A673 (cell line): ENCODE measurements at regions not wholly inside any gene's neighbourhood (a gene's known extent, or its start where the extent isn't known, plus 50 kb on each side); places are given as distances from the start of the nearest gene placed in this dataset.

Source experiments
- EZH2 ChIP-seq: fragments of 200-600 bp; sonication (generic); IDR thresholded peaks from 2 replicates; pipeline ENCODE4 v1.6.1; 2017; ENCODE audit warnings: borderline replicate concordance, low read depth, mild to moderate bottlenecking, mixed read lengths, antibody characterized with exemption, low read length; ENCODE audit not compliant: poor library complexity, severe bottlenecking
- TF ChIP-seq, protein P1 (sequence below): fragments of 300-800, 200-600 bp; sonication (generic); conservative IDR thresholded peaks from 2 replicates; pipeline ENCODE4 v1.5.1; 2017; ENCODE audit warnings: low read depth, mild to moderate bottlenecking, antibody characterized with exemption, low read length, moderate library complexity, mixed read lengths

DNA sequence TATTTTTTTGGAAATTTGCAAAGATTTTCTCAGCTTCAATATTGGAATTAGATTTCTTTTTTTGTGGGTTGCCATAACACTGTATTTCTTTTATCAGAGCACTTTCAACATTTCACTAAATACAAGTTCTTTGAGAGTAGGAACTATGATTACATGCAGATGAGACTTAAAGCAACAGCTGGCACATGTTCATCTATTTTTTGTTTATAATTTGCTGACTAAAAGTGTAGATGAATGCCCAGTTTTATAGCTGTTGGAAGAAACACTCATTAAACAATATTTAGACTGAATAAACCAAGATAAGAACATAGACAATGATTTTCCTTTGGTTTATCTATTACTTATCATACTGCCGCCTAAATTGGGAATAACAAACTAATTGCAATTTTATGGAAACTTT, 803.0 kb upstream of the KLHL1 start:
- TF ChIP-seq, protein P1, sequence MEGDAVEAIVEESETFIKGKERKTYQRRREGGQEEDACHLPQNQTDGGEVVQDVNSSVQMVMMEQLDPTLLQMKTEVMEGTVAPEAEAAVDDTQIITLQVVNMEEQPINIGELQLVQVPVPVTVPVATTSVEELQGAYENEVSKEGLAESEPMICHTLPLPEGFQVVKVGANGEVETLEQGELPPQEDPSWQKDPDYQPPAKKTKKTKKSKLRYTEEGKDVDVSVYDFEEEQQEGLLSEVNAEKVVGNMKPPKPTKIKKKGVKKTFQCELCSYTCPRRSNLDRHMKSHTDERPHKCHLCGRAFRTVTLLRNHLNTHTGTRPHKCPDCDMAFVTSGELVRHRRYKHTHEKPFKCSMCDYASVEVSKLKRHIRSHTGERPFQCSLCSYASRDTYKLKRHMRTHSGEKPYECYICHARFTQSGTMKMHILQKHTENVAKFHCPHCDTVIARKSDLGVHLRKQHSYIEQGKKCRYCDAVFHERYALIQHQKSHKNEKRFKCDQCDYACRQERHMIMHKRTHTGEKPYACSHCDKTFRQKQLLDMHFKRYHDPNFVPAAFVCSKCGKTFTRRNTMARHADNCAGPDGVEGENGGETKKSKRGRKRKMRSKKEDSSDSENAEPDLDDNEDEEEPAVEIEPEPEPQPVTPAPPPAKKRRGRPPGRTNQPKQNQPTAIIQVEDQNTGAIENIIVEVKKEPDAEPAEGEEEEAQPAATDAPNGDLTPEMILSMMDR, result no peak
- TF ChIP-seq EZH2, result no peak
